Activated T-helper 1 cell treated with anti-CD3 and anti-CD28 coated beads, Interleukin-12 subunit alpha, Interleukin-12 subunit beta, Interleukin-2, Interleukin-4 antibody, amounts not matched to agents 30 ng/mL and 10 ng/mL and 1 ng/mL, durations not matched to agents 14 hours and 24 hours and 36 hours (primary cell): ENCODE measurements at regions not wholly inside any gene's neighbourhood (a gene's known extent, or its start where the extent isn't known, plus 50 kb on each side); places are given as distances from the start of the nearest gene placed in this dataset.

Source experiments
- DNase-seq: peaks from one replicate; pipeline ENCODE4 v3.0.0; 2021; ENCODE audit warnings: low spot score
- H3K27ac Mint-ChIP-seq: one replicate; pipeline ENCODE4 v1.8.0; 2021; ENCODE audit warnings: mild to moderate bottlenecking, mixed read lengths
- H3K27me3 Mint-ChIP-seq: one replicate; pipeline ENCODE4 v1.8.0; 2022; ENCODE audit warnings: mild to moderate bottlenecking, moderate library complexity, mixed read lengths; ENCODE audit not compliant: insufficient read depth
- H3K36me3 Mint-ChIP-seq: one replicate; pipeline ENCODE4 v1.8.0; 2021; ENCODE audit warnings: low read depth, mixed read lengths
- H3K4me1 Mint-ChIP-seq: one replicate; pipeline ENCODE4 v1.8.0; 2021; ENCODE audit warnings: low read depth, mixed read lengths
- H3K4me3 Mint-ChIP-seq: one replicate; pipeline ENCODE4 v1.8.0; 2021; ENCODE audit warnings: mild to moderate bottlenecking, moderate library complexity, mixed read lengths
- H3K9me3 Mint-ChIP-seq: one replicate; pipeline ENCODE4 v1.8.0; 2021; ENCODE audit warnings: mixed read lengths
- intact Hi-C: fragments of 100-400 bp; cut with micrococcal nuclease; formaldehyde crosslinking; loops from one replicate; pipeline ENCODE4 v1.15.1; 2024

DNA sequence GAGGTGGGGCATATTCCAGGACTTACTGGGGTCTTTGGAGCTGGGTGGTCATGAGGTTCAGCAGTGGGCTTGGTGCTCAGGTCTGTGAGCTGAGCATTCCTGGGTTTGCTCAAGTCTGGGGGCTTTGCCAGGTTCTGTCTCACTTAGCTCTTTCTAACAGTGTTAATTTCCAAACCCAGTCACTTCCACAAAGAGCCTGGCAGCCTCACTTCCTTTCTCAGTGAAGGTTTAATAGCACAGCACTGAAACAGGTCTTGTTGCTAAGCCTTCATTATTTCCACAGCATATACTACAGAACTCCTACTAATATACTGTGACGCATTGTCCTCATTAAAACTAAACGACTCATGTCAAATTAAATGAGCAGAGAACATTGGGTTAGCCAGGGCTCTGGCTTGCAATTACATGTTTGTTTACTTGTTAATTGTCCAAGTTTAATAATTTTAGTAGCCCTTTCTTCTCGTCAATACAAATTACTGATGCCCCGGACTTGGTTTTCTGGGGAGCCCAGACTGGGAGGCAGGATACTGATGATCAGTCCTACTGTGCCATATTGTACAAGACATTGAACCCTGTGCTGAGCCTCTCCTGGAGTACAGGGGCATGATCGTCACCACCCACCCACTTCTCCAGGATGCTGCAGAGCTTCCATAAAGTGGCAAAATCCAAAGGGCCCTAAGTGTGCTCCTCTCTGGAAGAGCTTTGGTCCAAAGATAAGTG lies 170.7 kb downstream of the IER5 start:
- Mint-ChIP-seq H3K4me1 (no peaks in the 10 kb centered on the region), H3K27me3 (peaks cover 8% of the 10 kb centered on the region), H3K27ac (no peak overlapping the region), H3K9me3 (peaks cover 11% of the 10 kb centered on the region), H3K4me3 (no peak overlapping the region), H3K36me3 (no peaks in the 10 kb centered on the region)
- no peak for DNase-seq
- intact Hi-C loops, result no loop called here

DNA sequence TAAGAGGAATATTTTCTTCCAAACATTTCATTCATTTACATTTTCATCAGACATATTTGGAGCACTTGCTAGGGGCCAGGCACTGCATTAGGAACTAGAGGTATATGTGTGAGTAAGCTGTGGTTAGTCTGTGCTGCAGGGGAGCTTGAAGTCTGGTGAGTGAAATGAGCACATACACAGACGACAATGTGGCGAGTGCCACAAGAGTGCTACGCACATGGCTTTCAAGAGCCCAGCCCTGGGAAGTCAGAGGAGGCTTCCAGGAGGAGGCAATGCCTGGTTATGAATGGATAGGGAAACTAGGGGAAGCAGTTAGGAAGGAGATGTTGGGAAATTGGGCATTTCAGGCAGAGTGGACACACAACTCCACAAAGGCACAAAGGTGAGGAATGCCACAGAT lies 171.8 kb downstream of the IER5 start:
- H3K27ac Mint-ChIP-seq, result no peak overlapping the region
- intact Hi-C loops, result no loop called here
- H3K9me3 Mint-ChIP-seq, result peaks cover 3% of the 10 kb centered on the region
- H3K4me3 Mint-ChIP-seq, result no peak overlapping the region
- no peak for DNase-seq
- H3K4me1 Mint-ChIP-seq, result no peaks in the 10 kb centered on the region
- no peaks in the 10 kb centered on the region for H3K36me3 Mint-ChIP-seq
- H3K27me3 Mint-ChIP-seq, result peaks cover 10% of the 10 kb centered on the region

DNA sequence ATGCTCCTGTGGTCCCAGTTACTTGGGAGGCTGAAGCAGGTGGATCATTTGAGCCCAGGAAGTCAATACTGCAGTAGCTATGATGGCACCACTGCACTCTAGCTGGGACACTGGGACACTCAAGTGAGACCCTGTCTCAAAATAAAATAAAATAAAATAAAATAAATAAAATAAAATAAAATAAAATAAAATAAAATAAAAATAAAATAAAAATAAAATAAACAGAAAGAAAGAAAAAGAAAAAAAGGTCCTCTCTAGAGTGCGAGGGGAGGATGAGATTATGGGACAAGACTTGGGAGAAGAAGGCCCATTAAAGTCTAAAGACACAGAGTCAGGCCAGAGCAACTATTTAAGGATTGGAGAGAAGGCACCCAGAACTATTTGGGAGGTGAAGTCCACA lies 172.5 kb downstream of the IER5 start:
- no peak for DNase-seq
- H3K4me1 Mint-ChIP-seq, result no peaks in the 10 kb centered on the region
- peaks cover 10% of the 10 kb centered on the region for H3K27me3 Mint-ChIP-seq
- no peak overlapping the region for H3K27ac Mint-ChIP-seq
- intact Hi-C loops, result no loop called here
- H3K9me3 Mint-ChIP-seq, result no peaks in the 10 kb centered on the region
- no peak overlapping the region for H3K4me3 Mint-ChIP-seq
- no peaks in the 10 kb centered on the region for H3K36me3 Mint-ChIP-seq

DNA sequence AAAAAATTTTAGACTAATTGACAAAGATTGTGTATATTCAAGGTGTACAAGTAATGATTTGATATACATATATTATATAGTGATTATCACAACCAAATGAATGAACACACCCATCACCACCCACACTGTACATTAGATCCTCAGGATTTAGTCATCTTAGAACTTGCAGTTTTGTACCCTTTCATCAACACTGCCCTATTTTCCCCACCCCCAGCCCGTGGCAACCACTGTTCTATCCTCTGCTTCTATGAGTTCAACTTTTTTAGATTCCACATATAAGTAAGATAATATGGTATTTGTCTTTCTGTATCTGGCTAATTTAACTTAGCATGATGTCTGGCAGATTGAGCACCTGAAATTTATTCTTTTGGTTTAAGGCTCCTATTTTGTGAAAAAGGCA lies 173.6 kb downstream of the IER5 start:
- intact Hi-C loops, result no loop called here
- DNase-seq, result no peak
- H3K27me3 Mint-ChIP-seq, result peaks cover 5% of the 10 kb centered on the region
- no peak overlapping the region for H3K4me3 Mint-ChIP-seq
- no peak overlapping the region for H3K27ac Mint-ChIP-seq
- no peaks in the 10 kb centered on the region for H3K4me1 Mint-ChIP-seq
- H3K9me3 Mint-ChIP-seq, result no peaks in the 10 kb centered on the region
- no peaks in the 10 kb centered on the region for H3K36me3 Mint-ChIP-seq

DNA sequence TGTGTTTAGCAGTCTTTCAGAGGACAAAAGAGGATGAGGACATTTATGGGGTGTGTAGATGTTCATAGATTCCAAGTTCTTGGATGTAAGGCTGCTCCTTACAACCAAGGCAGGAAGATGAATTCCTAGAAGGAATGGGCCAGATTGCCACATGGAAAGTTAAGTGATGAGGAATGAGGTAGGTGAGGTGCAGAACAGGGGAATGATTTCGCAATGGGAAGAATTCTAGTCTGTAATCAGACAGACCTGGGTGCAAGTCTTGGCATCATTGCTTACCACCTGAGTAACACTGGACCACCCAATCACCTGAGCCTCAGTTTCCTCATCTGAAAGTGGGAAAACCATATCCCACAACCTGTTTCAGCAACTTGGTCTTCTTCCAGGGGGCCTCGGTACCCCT lies 174.9 kb downstream of the IER5 start:
- H3K4me3 Mint-ChIP-seq, result no peak overlapping the region
- peaks cover 8% of the 10 kb centered on the region for H3K27me3 Mint-ChIP-seq
- H3K36me3 Mint-ChIP-seq, result no peaks in the 10 kb centered on the region
- H3K27ac Mint-ChIP-seq, result no peak overlapping the region
- H3K9me3 Mint-ChIP-seq, result no peaks in the 10 kb centered on the region
- H3K4me1 Mint-ChIP-seq, result no peaks in the 10 kb centered on the region
- intact Hi-C loops, result no loop called here
- no peak for DNase-seq

DNA sequence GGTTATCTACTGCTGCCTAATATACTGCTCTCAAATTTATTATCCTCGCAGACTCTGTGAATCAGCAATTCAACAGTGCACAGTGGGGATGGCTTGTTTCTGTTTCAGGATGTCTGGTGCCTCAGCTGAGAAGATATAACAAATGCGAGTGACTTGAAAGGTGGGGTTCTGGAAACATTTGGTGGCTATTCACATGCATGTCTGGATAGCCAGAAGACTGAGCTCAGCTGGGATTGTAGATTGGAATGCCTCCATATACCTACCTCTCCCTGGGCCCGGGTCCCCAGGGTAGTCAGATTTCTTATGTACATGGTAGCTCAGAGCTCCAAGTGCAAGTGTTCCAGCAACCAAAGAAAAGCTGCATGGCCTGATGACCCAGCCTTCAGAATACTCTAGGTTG lies 176.3 kb downstream of the IER5 start:
- no peak overlapping the region for H3K27ac Mint-ChIP-seq
- intact Hi-C loops, result no loop called here
- no peaks in the 10 kb centered on the region for H3K9me3 Mint-ChIP-seq
- no peaks in the 10 kb centered on the region for H3K4me1 Mint-ChIP-seq
- H3K27me3 Mint-ChIP-seq, result peaks cover 8% of the 10 kb centered on the region
- H3K36me3 Mint-ChIP-seq, result no peaks in the 10 kb centered on the region
- DNase-seq, result no peak
- no peak overlapping the region for H3K4me3 Mint-ChIP-seq

DNA sequence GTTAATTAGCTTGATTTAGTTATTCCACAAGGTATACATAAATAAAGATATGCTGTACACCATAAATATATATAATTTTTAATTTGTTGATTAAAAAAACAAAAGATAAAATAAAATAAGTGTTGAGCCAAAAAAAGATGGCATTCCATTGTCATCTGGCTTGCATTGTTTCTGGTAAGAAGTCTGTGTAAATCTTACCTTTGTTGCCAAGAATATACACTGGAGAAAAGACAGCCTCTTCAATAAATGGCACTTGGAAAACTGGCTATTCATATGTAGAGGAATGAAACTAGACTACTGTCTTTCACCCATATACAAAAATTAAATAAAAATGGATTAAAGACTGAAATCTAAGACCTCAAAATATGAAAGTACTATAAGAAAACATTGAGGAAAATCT lies 196.5 kb downstream of the IER5 start:
- Mint-ChIP-seq H3K36me3 (no peaks in the 10 kb centered on the region), H3K27ac (no peak overlapping the region), H3K27me3 (peaks cover 5% of the 10 kb centered on the region), H3K9me3 (peaks cover 18% of the 10 kb centered on the region), H3K4me3 (no peak overlapping the region), H3K4me1 (no peaks in the 10 kb centered on the region)
- DNase-seq, result no peak
- intact Hi-C loops, result no loop called here

DNA sequence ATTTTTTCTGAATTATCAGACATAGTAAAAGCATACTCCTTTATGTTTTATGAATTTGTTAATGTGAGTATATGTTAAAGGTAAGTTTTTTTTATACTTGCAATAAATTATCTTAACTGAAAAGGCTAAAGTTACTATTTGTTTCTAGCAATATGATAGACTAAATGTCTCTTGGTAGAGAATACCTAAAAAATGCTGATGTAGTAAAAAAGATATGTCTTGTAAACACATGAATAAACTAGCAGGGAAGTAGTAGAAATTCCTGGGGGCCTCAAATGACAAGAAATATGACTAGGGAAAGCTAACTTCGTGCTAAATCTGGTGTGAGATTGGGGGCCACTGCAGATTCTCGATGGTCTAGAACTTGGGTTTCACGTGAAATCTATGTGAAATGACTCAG lies 188.1 kb upstream of the CACNA1E start:
- Mint-ChIP-seq H3K9me3 (no peaks in the 10 kb centered on the region), H3K27ac (no peak overlapping the region), H3K4me3 (no peak overlapping the region), H3K4me1 (no peaks in the 10 kb centered on the region), H3K36me3 (no peaks in the 10 kb centered on the region), H3K27me3 (peaks cover 11% of the 10 kb centered on the region)
- intact Hi-C loops, result no loop called here
- no peak for DNase-seq

DNA sequence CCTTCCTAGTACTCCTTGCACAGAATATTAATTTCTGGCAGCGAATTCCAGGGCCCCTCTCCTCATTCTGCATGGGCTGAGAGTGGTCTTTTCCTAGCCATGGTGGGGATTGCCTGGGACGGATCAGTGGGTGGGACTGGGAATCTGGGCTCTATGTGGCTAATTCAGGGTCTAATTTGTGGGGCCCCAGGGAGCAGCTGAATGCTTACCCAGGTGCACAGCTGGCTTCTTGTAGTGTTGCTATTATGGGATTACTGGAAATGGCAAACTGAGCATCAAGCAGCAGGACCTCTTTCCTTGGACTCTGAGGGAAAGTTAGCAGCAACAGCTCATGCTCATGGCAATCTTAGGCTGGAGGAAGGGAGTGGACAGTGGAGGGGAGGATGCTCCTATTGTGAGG lies 187.1 kb upstream of the CACNA1E start:
- Mint-ChIP-seq H3K4me3 (no peak overlapping the region), H3K4me1 (no peaks in the 10 kb centered on the region), H3K27me3 (peaks cover 11% of the 10 kb centered on the region), H3K27ac (no peak overlapping the region), H3K9me3 (no peaks in the 10 kb centered on the region), H3K36me3 (no peaks in the 10 kb centered on the region)
- no peak for DNase-seq
- intact Hi-C loops, result no loop called here

DNA sequence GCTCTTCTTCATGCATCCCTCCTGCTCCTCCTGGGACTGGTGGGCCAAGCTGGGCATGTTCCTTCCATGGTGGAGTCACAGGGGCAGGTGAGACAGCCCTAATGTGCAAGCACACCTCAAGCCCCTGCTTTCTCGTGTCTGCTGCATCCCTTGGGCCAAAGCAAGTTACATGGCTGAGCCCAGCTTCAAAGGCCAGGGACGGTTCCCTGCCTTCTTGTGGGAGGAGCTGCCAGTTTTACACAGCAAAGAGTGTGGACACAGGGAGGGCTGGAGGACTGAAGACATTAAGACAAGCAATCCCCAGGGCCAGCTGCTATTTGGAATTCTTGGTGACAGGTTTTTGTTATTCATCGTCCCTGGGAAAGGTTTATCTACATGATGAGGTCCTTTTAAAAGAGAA lies 175.2 kb upstream of the CACNA1E start:
- Mint-ChIP-seq H3K27me3 (peaks cover 14% of the 10 kb centered on the region), H3K4me3 (no peak overlapping the region), H3K9me3 (no peaks in the 10 kb centered on the region), H3K27ac (no peak overlapping the region), H3K4me1 (no peaks in the 10 kb centered on the region), H3K36me3 (no peaks in the 10 kb centered on the region)
- DNase-seq, result no peak
- intact Hi-C loops, result no loop called here

DNA sequence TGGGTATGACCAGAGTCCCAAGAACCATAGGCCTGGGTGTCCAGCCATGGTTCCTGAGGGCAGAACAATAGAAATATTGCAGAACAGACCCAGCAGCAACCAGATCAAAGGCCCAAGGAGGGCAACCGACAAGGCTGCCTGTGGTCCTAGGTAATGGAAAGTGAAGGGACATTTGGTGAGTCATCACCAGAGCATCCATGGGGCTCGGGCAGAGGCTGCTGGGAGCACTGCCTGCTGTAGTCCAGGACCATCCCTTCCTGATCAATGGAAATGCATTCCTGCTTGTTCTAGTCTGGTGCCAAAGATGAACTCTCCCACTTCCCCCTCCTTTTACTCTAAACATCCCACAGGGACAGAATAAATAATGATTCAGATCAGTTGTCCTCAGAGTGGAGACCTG lies 172.8 kb upstream of the CACNA1E start:
- H3K4me1 Mint-ChIP-seq, result no peaks in the 10 kb centered on the region
- no peaks in the 10 kb centered on the region for H3K9me3 Mint-ChIP-seq
- H3K4me3 Mint-ChIP-seq, result no peak overlapping the region
- no peak for DNase-seq
- peaks cover 26% of the 10 kb centered on the region for H3K27me3 Mint-ChIP-seq
- H3K36me3 Mint-ChIP-seq, result no peaks in the 10 kb centered on the region
- intact Hi-C loops, result loop anchor here (10.0 kb wide), 1 partner anchor 114 kb away; no protein-coding TSS in a partner anchor
- no peak overlapping the region for H3K27ac Mint-ChIP-seq

DNA sequence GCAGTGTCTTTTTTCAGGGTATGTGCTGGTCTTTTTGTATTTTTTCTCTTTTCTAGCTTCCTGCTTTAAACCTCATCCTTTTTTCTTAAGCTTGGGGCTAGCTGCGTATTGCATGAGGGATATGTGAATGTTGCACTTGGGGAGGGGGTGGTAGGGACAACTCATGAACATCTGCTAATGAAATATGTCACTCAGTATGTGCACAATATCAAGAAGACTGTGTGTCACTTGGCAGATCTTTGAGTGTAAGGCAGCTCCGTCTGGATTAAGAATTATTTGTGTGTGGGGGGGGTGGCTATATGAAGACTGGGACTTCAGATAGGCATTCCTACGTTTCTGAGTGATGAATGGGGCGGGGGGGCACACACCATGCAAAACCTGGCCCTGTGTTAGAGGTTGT lies 170.4 kb upstream of the CACNA1E start:
- H3K27ac Mint-ChIP-seq, result no peak overlapping the region
- intact Hi-C loops, result loop anchor here (10.0 kb wide), 1 partner anchor 112 kb away; no protein-coding TSS in a partner anchor
- no peak overlapping the region for H3K4me3 Mint-ChIP-seq
- H3K36me3 Mint-ChIP-seq, result no peaks in the 10 kb centered on the region
- H3K27me3 Mint-ChIP-seq, result peaks cover 41% of the 10 kb centered on the region
- no peaks in the 10 kb centered on the region for H3K4me1 Mint-ChIP-seq
- no peaks in the 10 kb centered on the region for H3K9me3 Mint-ChIP-seq
- no peak for DNase-seq

DNA sequence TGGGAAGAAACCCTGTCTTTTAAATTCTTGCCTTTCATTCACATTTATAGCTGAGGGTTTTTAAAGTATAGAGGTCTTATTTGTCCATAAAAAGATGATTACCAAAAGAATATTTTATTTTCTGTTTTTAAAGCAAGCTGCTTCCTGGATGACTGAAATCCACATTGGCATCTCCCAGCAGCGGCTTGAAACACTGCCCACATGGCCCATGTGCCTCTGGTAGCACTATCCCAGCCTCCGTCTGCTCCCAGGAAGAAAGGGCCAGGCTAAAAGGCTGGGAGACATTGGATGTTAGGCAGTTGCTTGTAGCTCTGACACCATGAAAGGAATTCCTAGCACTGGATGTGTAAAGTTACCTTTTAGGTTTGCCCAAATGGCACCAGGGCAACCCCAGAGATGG lies 169.9 kb upstream of the CACNA1E start:
- intact Hi-C loops, result loop anchor here (10.0 kb wide), 1 partner anchor 111 kb away; no protein-coding TSS in a partner anchor
- H3K27me3 Mint-ChIP-seq, result peaks cover 45% of the 10 kb centered on the region
- no peak overlapping the region for H3K27ac Mint-ChIP-seq
- no peaks in the 10 kb centered on the region for H3K9me3 Mint-ChIP-seq
- H3K36me3 Mint-ChIP-seq, result peaks cover 2% of the 10 kb centered on the region
- no peak for DNase-seq
- H3K4me3 Mint-ChIP-seq, result no peak overlapping the region
- H3K4me1 Mint-ChIP-seq, result peaks cover under 1% of the 10 kb centered on the region

DNA sequence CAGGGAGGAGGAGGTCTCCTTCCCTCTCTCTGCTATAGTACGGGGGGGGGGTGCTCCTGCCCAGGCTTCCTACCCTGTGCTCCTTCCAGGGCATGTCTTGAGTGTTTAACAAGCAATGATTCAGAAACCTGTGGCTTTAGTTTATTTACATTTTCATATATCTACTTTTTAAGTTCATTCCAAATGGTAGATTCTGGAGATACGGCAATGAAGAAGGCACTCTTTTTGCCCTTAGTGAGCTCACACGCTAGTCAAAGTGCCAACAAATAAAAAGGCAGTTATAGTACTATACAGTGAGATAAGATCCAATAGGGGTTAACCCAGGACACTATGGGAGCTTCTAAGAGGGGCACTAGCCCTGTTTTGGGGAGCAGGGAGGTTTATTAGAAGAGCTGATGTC lies 169.3 kb upstream of the CACNA1E start:
- Mint-ChIP-seq H3K36me3 (peaks cover 2% of the 10 kb centered on the region), H3K9me3 (no peaks in the 10 kb centered on the region), H3K4me3 (no peak overlapping the region), H3K4me1 (peaks cover 6% of the 10 kb centered on the region), H3K27me3 (peaks cover 51% of the 10 kb centered on the region), H3K27ac (no peak overlapping the region)
- DNase-seq, result no peak
- intact Hi-C loops, result loop anchor here (10.0 kb wide), 1 partner anchor 111 kb away; no protein-coding TSS in a partner anchor
